ENCODE measurements at regions not wholly inside any gene's neighbourhood (a gene's known extent, or its start where the extent isn't known, plus 50 kb on each side); places are given as distances from the start of the nearest gene placed in this dataset.

DNA sequence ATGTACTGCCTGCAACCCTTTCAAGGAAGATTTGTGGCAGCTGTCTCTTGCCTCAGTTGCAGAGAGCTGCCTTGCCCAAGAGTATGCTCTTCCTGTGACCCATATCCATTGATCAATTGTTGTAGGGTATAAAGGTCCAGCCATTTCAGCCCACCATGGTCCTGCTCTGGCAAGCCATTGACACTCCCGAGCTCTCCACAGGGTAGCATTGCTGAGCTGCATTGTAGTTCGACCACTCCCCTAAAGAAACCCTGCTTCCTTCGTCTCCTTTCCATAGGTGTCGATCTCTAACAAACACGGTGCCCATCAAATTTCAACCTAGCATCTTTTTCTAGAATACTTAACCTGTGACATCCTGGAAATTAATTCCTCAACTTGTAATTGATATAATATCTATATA is 104.9 kb upstream of the NDUFV2 start:
- ChIA-PET POLR2A (no interaction called here), CTCF (no interaction called here)
- TF ChIP-seq, protein P1, sequence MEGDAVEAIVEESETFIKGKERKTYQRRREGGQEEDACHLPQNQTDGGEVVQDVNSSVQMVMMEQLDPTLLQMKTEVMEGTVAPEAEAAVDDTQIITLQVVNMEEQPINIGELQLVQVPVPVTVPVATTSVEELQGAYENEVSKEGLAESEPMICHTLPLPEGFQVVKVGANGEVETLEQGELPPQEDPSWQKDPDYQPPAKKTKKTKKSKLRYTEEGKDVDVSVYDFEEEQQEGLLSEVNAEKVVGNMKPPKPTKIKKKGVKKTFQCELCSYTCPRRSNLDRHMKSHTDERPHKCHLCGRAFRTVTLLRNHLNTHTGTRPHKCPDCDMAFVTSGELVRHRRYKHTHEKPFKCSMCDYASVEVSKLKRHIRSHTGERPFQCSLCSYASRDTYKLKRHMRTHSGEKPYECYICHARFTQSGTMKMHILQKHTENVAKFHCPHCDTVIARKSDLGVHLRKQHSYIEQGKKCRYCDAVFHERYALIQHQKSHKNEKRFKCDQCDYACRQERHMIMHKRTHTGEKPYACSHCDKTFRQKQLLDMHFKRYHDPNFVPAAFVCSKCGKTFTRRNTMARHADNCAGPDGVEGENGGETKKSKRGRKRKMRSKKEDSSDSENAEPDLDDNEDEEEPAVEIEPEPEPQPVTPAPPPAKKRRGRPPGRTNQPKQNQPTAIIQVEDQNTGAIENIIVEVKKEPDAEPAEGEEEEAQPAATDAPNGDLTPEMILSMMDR (IDR thresholded peaks at IDR 0.05; ENCODE audit: low read depth, low read length), result no peak
- no peak for DNase-seq (ENCODE audit: low read depth, low spot score)
- Histone ChIP-seq H3K9me3 (ENCODE audit: control insufficient read depth, insufficient read depth, low read length) (peaks cover 6% of the 10 kb centered on the region; the same call in 1 of the 2 replicates), H3K27me3 (ENCODE audit: control insufficient read depth, insufficient read depth, low read length) (no peaks in the 10 kb centered on the region), H3K4me3 (ENCODE audit: low read depth, low read length) (no peak overlapping the region), H3K27ac (ENCODE audit: low read depth, low read length) (no peak overlapping the region)

DNA sequence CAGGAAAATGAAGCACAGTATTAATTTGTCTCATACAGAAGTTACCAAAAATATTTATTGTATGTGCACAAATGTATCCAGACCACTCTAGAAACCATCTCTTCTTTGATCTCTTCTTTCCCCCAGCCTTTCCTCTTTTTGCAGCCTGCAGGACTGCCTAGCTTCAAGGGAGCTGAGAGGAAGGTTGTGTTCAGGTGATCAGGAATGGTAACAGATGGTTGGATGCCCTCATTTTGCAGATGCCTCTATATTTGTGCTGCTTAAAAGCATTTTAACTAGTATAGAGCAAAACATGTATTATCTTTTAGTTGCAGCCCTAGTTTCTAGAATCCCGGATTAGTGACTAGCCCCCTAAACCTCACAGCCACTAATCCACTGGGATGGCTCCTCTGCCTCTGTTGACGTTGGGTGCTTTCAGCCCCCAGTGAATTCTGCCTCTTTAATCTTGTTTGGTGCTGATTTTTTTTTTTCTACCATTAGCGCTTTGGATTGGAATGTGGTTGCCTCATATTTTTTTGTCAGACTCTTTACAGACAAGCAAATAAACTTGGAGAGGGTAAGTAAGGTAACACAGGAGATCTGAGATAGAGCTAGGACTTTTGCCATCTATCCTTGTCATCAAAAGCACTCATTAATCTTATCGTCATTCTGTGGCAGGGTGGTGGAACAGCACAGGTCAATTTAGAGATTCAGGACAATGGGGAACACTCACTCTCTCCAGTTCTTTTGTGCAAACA is 103.8 kb upstream of the NDUFV2 start:
- POLR2A ChIA-PET, result interaction anchor here (1.0 kb wide), 1 partner anchor 198 kb away, joined by 4 read pairs; no protein-coding TSS in a partner anchor
- CTCF ChIA-PET, result interaction anchor here (0.7 to 2.1 kb wide), 5 partner anchors 11 to 331 kb away, joined by 3 to 8 read pairs (median 4); no protein-coding TSS in a partner anchor

DNA sequence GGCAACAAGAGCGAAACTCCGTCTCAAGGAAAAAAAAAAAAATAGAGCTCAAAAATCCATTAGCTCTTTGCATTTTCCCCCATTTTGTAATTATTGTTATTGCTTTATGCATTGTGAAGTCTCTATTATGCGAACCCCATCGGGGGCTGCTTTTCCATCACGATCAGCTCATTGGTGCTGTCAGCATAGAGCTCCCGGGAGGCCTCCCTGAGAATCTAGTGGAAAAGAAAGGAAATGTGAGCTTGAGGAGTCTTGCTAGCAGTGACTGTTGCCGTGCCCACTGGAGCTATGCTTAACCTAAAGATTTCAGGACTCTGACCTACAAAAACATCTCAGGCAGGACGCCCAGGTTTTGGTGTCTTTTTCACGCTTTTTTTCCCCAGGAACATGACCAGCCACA is 102.6 kb upstream of the NDUFV2 start:
- no peak overlapping the region for H3K4me3 ChIP-seq (ENCODE audit: low read depth, low read length)
- H3K27me3 ChIP-seq (ENCODE audit: control insufficient read depth, insufficient read depth, low read length), result no peaks in the 10 kb centered on the region
- CTCF ChIA-PET, result interaction anchor here (0.9 to 2.1 kb wide), 5 partner anchors 10 to 305 kb away, joined by 3 to 8 read pairs (median 4); no protein-coding TSS in a partner anchor
- no peak for DNase-seq (ENCODE audit: low read depth, low spot score)
- no peak overlapping the region for H3K27ac ChIP-seq (ENCODE audit: low read depth, low read length)
- TF ChIP-seq, protein P1 (IDR thresholded peaks at IDR 0.05; ENCODE audit: low read depth, low read length), result no peak
- peaks cover 6% of the 10 kb centered on the region; the same call in 1 of the 2 replicates for H3K9me3 ChIP-seq (ENCODE audit: control insufficient read depth, insufficient read depth, low read length)
- POLR2A ChIA-PET, result interaction anchor here (0.6 to 1.0 kb wide), 2 partner anchors 164 to 199 kb away, joined by 3 to 4 read pairs; no protein-coding TSS in a partner anchor

More for the DNA sequence above, 103.8 kb upstream of the NDUFV2 start:
- H3K27ac ChIP-seq (ENCODE audit: low read depth, low read length), result peak overlapping the region; percentile 22
- no peak overlapping the region for H3K4me3 ChIP-seq (ENCODE audit: low read depth, low read length)
- H3K9me3 ChIP-seq (ENCODE audit: control insufficient read depth, insufficient read depth, low read length), result peaks cover 6% of the 10 kb centered on the region; the same call in 1 of the 2 replicates
- H3K27me3 ChIP-seq (ENCODE audit: control insufficient read depth, insufficient read depth, low read length), result no peaks in the 10 kb centered on the region
- TF ChIP-seq, protein P1 (IDR thresholded peaks at IDR 0.05; ENCODE audit: low read depth, low read length), result no peak
- DNase-seq (ENCODE audit: low read depth, low spot score), result no peak

DNA sequence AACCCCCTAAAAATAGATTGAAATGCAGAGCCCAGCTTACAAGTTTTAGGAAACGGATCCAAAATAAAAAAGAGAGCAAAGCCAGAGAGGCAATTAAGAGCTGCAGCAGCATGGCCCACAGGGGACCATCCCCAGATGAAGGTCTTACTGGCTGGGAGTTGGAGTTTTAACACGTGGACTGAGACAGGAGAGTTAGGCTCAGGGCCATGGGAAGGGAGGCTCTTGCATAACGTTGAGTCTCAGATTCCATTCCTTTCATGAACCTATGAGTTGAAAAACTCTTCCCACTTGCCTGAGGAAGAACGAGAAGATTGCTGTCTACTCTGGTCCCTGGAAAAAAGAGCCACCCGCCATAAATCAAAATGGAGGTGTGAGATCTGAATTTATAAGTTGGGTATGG is 101.8 kb upstream of the NDUFV2 start:
- ChIA-PET CTCF (interaction anchor here (0.9 to 2.1 kb wide), 2 partner anchors 9 to 304 kb away, joined by 4 to 8 read pairs; no protein-coding TSS in a partner anchor), POLR2A (no interaction called here)
- peak overlapping the region; percentile 34 for H3K27ac ChIP-seq (ENCODE audit: low read depth, low read length)
- no peak overlapping the region for H3K4me3 ChIP-seq (ENCODE audit: low read depth, low read length)
- TF ChIP-seq, protein P1 (IDR thresholded peaks at IDR 0.05; ENCODE audit: low read depth, low read length), result no peak
- peaks cover 6% of the 10 kb centered on the region; the same call in 1 of the 2 replicates for H3K9me3 ChIP-seq (ENCODE audit: control insufficient read depth, insufficient read depth, low read length)
- no peaks in the 10 kb centered on the region for H3K27me3 ChIP-seq (ENCODE audit: control insufficient read depth, insufficient read depth, low read length)
- DNase-seq (ENCODE audit: low read depth, low spot score), result no peak

DNA sequence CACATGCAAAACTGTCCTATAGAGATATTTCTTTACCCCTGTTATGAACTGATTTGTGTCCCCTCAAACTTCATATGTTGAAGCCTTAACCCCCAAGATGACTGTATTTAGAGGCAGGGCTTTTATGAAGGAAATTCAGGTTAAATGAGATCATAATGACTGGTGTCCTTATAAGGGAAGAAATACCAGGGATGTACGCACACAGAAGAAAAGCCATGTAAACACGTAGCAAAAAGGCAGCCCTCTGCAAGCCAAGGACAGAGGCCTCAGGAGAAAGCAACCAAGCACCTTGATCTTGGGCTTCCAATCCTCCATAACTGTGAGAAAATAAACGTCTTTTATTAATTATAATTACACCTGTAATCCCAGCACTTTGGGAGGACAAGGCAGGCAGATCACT is 101.3 kb upstream of the NDUFV2 start:
- DNase-seq (ENCODE audit: low read depth, low spot score), result peak; percentile 52
- POLR2A ChIA-PET, result no interaction called here
- peak overlapping the region; percentile 49 for H3K27ac ChIP-seq (ENCODE audit: low read depth, low read length)
- TF ChIP-seq, protein P1 (IDR thresholded peaks at IDR 0.05; ENCODE audit: low read depth, low read length), result no peak
- peaks cover 6% of the 10 kb centered on the region; the same call in 1 of the 2 replicates for H3K9me3 ChIP-seq (ENCODE audit: control insufficient read depth, insufficient read depth, low read length)
- no peak overlapping the region for H3K4me3 ChIP-seq (ENCODE audit: low read depth, low read length)
- H3K27me3 ChIP-seq (ENCODE audit: control insufficient read depth, insufficient read depth, low read length), result no peaks in the 10 kb centered on the region
- CTCF ChIA-PET, result interaction anchor here (2.1 kb wide), 1 partner anchor 305 kb away, joined by 8 read pairs; no protein-coding TSS in a partner anchor
